ENCODE measurements at regions not wholly inside any gene's neighbourhood (a gene's known extent, or its start where the extent isn't known, plus 50 kb on each side); places are given as distances from the start of the nearest gene placed in this dataset.

- H3K27me3 ChIP-seq (ENCODE audit: control insufficient read depth, insufficient read depth, low read length, poor library complexity, severe bottlenecking): no peaks in the 10 kb centered on the region
- no peaks in the 10 kb centered on the region for H3K36me3 ChIP-seq (ENCODE audit: control insufficient read depth, insufficient read depth, low read length)
- Mint-ChIP-seq H3K27ac (no peak overlapping the region), H3K9me3 (no peaks in the 10 kb centered on the region), H3K4me1 (peaks cover 32% of the 10 kb centered on the region), H3K36me3 (ENCODE audit: low read depth) (no peaks in the 10 kb centered on the region), H3K27me3 (ENCODE audit: insufficient read depth) (no peaks in the 10 kb centered on the region), H3K4me3 (no peak overlapping the region)
- no peak overlapping the region for H3K9ac ChIP-seq (ENCODE audit: extremely low read depth, low read length, poor library complexity, severe bottlenecking)
- no peaks in the 10 kb centered on the region for H3K9me3 ChIP-seq (ENCODE audit: control insufficient read depth, low read length)
- H3K4me1 ChIP-seq (ENCODE audit: control insufficient read depth, insufficient read depth, low read length): peaks cover 11% of the 10 kb centered on the region
- H3K27ac ChIP-seq (ENCODE audit: low read depth, low read length): no peak overlapping the region
- H3K4me3 ChIP-seq (ENCODE audit: low read length): no peak overlapping the region
- TF ChIP-seq CTCF (conservative IDR thresholded peaks at IDR 0.05): no peak
- 95% methylated on average over 13 to 16 of the region's 16 CpGs for WGBS, 2 experiments (ENCODE audit: insufficient coverage in 1 of 2, insufficient read length in 1 of 2)
- DNase-seq: no peak
These were observed 116.3 kb upstream of the SOD1 start for GRCh38 chr21:31543191-31543590.

GRCh38 chr21:31538816-31539215, 120.7 kb upstream of the SOD1 start:
- no peaks in the 10 kb centered on the region for H3K27me3 Mint-ChIP-seq (ENCODE audit: insufficient read depth)
- H3K4me3 Mint-ChIP-seq: no peak overlapping the region
- Histone ChIP-seq H3K9me3 (ENCODE audit: control insufficient read depth, low read length) (no peaks in the 10 kb centered on the region), H3K4me3 (ENCODE audit: low read length) (no peak overlapping the region), H3K36me3 (ENCODE audit: control insufficient read depth, insufficient read depth, low read length) (no peaks in the 10 kb centered on the region), H3K27ac (ENCODE audit: low read depth, low read length) (no peak overlapping the region), H3K4me1 (ENCODE audit: control insufficient read depth, insufficient read depth, low read length) (no peaks in the 10 kb centered on the region), H3K27me3 (ENCODE audit: control insufficient read depth, insufficient read depth, low read length, poor library complexity, severe bottlenecking) (no peaks in the 10 kb centered on the region), H3K9ac (ENCODE audit: extremely low read depth, low read length, poor library complexity, severe bottlenecking) (no peak overlapping the region)
- H3K36me3 Mint-ChIP-seq (ENCODE audit: low read depth): no peaks in the 10 kb centered on the region
- no peak overlapping the region for H3K27ac Mint-ChIP-seq
- DNase-seq: no peak
- peaks cover 10% of the 10 kb centered on the region for H3K4me1 Mint-ChIP-seq
- H3K9me3 Mint-ChIP-seq: no peaks in the 10 kb centered on the region
- WGBS, 2 experiments (ENCODE audit: insufficient coverage in 1 of 2, insufficient read length in 1 of 2): 94 to 96% methylated on average over 5 to 10 of the region's 10 CpGs
- no peak for TF ChIP-seq CTCF (conservative IDR thresholded peaks at IDR 0.05)

GRCh38 chr21:31537872-31538576, 121.5 kb upstream of the SOD1 start:
- Histone ChIP-seq H3K9ac (ENCODE audit: extremely low read depth, low read length, poor library complexity, severe bottlenecking) (no peak overlapping the region), H3K36me3 (ENCODE audit: control insufficient read depth, insufficient read depth, low read length) (no peaks in the 10 kb centered on the region), H3K4me1 (ENCODE audit: control insufficient read depth, insufficient read depth, low read length) (no peaks in the 10 kb centered on the region), H3K9me3 (ENCODE audit: control insufficient read depth, low read length) (no peaks in the 10 kb centered on the region), H3K27me3 (ENCODE audit: control insufficient read depth, insufficient read depth, low read length, poor library complexity, severe bottlenecking) (no peaks in the 10 kb centered on the region), H3K4me3 (ENCODE audit: low read length) (no peak overlapping the region), H3K27ac (ENCODE audit: low read depth, low read length) (no peak overlapping the region)
- Mint-ChIP-seq H3K9me3 (no peaks in the 10 kb centered on the region), H3K4me1 (peaks cover 9% of the 10 kb centered on the region), H3K36me3 (ENCODE audit: low read depth) (no peaks in the 10 kb centered on the region), H3K4me3 (no peak overlapping the region), H3K27ac (no peak overlapping the region), H3K27me3 (ENCODE audit: insufficient read depth) (no peaks in the 10 kb centered on the region)
- WGBS, 2 experiments (ENCODE audit: insufficient coverage in 1 of 2, insufficient read length in 1 of 2): 87 to 96% methylated on average over 5 to 8 of the region's 10 CpGs
- DNase-seq: peak; percentile 80
- TF ChIP-seq CTCF (conservative IDR thresholded peaks at IDR 0.05): peak; percentile 87

All from endodermal cell (in vitro differentiated cells).